ENCODE measurements at regions not wholly inside any gene's neighbourhood (a gene's known extent, or its start where the extent isn't known, plus 50 kb on each side); places are given as distances from the start of the nearest gene placed in this dataset.

DNA sequence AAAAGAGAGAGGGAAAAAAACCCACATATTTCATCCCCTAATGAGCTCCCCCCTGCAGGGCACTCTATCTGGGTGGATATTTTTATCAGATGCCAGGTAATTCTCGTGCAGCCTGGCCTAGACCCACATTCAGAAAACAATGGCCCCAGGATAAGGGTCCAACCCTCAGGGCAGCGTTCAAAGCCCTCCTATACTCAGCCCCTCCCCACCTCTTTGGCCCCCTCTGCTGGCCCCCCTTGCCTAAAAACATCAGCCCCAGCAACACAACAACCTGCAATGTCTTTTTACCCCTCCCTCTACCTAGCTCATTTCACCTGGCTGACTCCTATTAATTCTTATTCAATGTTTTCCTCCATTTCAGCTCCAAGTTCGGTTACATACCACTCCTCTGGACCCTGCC is 145.4 kb upstream of the MED14 start (continued):
- TF ChIP-seq, protein P1, sequence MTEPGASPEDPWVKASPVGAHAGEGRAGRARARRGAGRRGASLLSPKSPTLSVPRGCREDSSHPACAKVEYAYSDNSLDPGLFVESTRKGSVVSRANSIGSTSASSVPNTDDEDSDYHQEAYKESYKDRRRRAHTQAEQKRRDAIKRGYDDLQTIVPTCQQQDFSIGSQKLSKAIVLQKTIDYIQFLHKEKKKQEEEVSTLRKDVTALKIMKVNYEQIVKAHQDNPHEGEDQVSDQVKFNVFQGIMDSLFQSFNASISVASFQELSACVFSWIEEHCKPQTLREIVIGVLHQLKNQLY (CRISPR knock-in tag; IDR thresholded peaks at IDR 0.05): no peak
- TF ChIP-seq, protein P2, sequence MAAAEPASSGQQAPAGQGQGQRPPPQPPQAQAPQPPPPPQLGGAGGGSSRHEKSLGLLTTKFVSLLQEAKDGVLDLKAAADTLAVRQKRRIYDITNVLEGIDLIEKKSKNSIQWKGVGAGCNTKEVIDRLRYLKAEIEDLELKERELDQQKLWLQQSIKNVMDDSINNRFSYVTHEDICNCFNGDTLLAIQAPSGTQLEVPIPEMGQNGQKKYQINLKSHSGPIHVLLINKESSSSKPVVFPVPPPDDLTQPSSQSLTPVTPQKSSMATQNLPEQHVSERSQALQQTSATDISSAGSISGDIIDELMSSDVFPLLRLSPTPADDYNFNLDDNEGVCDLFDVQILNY (CRISPR knock-in tag; IDR thresholded peaks at IDR 0.05): no peak
- TF ChIP-seq, protein P3, sequence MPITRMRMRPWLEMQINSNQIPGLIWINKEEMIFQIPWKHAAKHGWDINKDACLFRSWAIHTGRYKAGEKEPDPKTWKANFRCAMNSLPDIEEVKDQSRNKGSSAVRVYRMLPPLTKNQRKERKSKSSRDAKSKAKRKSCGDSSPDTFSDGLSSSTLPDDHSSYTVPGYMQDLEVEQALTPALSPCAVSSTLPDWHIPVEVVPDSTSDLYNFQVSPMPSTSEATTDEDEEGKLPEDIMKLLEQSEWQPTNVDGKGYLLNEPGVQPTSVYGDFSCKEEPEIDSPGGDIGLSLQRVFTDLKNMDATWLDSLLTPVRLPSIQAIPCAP (CRISPR knock-in tag; IDR thresholded peaks at IDR 0.05): no peak
- no peak for TF ChIP-seq GABPB1 (CRISPR knock-in tag; IDR thresholded peaks at IDR 0.05)
- TF ChIP-seq, protein P4, sequence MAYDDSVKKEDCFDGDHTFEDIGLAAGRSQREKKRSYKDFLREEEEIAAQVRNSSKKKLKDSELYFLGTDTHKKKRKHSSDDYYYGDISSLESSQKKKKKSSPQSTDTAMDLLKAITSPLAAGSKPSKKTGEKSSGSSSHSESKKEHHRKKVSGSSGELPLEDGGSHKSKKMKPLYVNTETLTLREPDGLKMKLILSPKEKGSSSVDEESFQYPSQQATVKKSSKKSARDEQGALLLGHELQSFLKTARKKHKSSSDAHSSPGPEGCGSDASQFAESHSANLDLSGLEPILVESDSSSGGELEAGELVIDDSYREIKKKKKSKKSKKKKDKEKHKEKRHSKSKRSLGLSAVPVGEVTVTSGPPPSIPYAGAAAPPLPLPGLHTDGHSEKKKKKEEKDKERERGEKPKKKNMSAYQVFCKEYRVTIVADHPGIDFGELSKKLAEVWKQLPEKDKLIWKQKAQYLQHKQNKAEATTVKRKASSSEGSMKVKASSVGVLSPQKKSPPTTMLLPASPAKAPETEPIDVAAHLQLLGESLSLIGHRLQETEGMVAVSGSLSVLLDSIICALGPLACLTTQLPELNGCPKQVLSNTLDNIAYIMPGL (CRISPR knock-in tag; IDR thresholded peaks at IDR 0.05): no peak

DNA sequence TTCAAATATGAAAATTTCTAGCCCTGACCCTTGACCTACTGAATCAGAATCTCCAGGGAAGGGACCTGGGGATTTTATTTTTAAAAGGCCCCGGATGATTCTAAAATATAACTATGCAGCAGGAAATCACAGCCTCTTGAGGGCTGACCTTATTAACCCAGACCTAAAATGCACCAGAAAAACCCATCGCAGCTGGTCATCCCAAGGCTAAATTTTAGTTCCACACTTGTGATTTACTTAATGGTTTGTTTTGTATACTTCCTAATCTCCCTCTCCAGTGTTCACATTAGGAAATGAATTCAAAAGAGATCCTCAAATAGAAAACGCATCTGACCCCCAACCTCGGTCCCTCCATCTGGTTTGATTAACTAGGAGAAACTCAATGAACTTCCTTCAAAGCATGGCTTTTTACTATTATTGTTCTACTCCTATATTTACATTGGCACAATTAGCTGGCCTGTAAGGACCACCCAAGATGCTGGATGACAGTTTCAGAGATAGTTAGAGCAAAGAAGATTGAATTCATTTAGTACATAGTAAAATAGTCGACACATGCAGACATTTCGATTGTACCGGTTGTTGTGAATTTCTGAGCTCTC is 147.8 kb upstream of the MED14 start:
- no peaks in the 10 kb centered on the region for H3K36me3 Mint-ChIP-seq
- no peaks in the 10 kb centered on the region; the same call in 1 of the 2 replicates for H3K27me3 Mint-ChIP-seq (ENCODE audit: low read depth)
- peaks cover 9% of the 10 kb centered on the region; the same call in 1 of the 2 replicates for H3K9me3 Mint-ChIP-seq
- no peak overlapping the region for H3K4me3 Mint-ChIP-seq
- CTCF ChIA-PET: no interaction called here
- H3K4me1 Mint-ChIP-seq: peaks cover 40% of the 10 kb centered on the region
- POLR2A ChIA-PET: no interaction called here
- DNase-seq (ENCODE audit: low spot score): no peak
- H3K27ac Mint-ChIP-seq: no peak overlapping the region
- no peak for ATAC-seq
- TF ChIP-seq TP53 (CRISPR knock-in tag; IDR thresholded peaks at IDR 0.05) (no peak), NFE2L1 (CRISPR knock-in tag; IDR thresholded peaks at IDR 0.05) (no peak), ZNF263 (CRISPR knock-in tag; IDR thresholded peaks at IDR 0.05; ENCODE audit: low read depth) (no peak), ZNF317 (CRISPR knock-in tag; IDR thresholded peaks at IDR 0.05; ENCODE audit: borderline replicate concordance, low read depth) (no peak)
- TF ChIP-seq, protein P5, sequence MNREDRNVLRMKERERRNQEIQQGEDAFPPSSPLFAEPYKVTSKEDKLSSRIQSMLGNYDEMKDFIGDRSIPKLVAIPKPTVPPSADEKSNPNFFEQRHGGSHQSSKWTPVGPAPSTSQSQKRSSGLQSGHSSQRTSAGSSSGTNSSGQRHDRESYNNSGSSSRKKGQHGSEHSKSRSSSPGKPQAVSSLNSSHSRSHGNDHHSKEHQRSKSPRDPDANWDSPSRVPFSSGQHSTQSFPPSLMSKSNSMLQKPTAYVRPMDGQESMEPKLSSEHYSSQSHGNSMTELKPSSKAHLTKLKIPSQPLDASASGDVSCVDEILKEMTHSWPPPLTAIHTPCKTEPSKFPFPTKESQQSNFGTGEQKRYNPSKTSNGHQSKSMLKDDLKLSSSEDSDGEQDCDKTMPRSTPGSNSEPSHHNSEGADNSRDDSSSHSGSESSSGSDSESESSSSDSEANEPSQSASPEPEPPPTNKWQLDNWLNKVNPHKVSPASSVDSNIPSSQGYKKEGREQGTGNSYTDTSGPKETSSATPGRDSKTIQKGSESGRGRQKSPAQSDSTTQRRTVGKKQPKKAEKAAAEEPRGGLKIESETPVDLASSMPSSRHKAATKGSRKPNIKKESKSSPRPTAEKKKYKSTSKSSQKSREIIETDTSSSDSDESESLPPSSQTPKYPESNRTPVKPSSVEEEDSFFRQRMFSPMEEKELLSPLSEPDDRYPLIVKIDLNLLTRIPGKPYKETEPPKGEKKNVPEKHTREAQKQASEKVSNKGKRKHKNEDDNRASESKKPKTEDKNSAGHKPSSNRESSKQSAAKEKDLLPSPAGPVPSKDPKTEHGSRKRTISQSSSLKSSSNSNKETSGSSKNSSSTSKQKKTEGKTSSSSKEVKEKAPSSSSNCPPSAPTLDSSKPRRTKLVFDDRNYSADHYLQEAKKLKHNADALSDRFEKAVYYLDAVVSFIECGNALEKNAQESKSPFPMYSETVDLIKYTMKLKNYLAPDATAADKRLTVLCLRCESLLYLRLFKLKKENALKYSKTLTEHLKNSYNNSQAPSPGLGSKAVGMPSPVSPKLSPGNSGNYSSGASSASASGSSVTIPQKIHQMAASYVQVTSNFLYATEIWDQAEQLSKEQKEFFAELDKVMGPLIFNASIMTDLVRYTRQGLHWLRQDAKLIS (CRISPR knock-in tag; IDR thresholded peaks at IDR 0.05; ENCODE audit: borderline replicate concordance): no peak
- TF ChIP-seq, protein P6, sequence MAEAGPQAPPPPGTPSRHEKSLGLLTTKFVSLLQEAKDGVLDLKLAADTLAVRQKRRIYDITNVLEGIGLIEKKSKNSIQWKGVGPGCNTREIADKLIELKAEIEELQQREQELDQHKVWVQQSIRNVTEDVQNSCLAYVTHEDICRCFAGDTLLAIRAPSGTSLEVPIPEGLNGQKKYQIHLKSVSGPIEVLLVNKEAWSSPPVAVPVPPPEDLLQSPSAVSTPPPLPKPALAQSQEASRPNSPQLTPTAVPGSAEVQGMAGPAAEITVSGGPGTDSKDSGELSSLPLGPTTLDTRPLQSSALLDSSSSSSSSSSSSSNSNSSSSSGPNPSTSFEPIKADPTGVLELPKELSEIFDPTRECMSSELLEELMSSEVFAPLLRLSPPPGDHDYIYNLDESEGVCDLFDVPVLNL (CRISPR knock-in tag; IDR thresholded peaks at IDR 0.05; ENCODE audit: borderline replicate concordance, low read depth): no peak
- TF ChIP-seq, protein P3 (CRISPR knock-in tag; IDR thresholded peaks at IDR 0.05): no peak
- TF ChIP-seq, protein P7, sequence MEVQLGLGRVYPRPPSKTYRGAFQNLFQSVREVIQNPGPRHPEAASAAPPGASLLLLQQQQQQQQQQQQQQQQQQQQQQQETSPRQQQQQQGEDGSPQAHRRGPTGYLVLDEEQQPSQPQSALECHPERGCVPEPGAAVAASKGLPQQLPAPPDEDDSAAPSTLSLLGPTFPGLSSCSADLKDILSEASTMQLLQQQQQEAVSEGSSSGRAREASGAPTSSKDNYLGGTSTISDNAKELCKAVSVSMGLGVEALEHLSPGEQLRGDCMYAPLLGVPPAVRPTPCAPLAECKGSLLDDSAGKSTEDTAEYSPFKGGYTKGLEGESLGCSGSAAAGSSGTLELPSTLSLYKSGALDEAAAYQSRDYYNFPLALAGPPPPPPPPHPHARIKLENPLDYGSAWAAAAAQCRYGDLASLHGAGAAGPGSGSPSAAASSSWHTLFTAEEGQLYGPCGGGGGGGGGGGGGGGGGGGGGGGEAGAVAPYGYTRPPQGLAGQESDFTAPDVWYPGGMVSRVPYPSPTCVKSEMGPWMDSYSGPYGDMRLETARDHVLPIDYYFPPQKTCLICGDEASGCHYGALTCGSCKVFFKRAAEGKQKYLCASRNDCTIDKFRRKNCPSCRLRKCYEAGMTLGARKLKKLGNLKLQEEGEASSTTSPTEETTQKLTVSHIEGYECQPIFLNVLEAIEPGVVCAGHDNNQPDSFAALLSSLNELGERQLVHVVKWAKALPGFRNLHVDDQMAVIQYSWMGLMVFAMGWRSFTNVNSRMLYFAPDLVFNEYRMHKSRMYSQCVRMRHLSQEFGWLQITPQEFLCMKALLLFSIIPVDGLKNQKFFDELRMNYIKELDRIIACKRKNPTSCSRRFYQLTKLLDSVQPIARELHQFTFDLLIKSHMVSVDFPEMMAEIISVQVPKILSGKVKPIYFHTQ (CRISPR knock-in tag; IDR thresholded peaks at IDR 0.05): no peak
- TF ChIP-seq, protein P4 (CRISPR knock-in tag; IDR thresholded peaks at IDR 0.05): no peak
- TF ChIP-seq, protein P8, sequence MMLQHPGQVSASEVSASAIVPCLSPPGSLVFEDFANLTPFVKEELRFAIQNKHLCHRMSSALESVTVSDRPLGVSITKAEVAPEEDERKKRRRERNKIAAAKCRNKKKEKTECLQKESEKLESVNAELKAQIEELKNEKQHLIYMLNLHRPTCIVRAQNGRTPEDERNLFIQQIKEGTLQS (CRISPR knock-in tag; conservative IDR thresholded peaks at IDR 0.05): no peak
- TF ChIP-seq, protein P9, sequence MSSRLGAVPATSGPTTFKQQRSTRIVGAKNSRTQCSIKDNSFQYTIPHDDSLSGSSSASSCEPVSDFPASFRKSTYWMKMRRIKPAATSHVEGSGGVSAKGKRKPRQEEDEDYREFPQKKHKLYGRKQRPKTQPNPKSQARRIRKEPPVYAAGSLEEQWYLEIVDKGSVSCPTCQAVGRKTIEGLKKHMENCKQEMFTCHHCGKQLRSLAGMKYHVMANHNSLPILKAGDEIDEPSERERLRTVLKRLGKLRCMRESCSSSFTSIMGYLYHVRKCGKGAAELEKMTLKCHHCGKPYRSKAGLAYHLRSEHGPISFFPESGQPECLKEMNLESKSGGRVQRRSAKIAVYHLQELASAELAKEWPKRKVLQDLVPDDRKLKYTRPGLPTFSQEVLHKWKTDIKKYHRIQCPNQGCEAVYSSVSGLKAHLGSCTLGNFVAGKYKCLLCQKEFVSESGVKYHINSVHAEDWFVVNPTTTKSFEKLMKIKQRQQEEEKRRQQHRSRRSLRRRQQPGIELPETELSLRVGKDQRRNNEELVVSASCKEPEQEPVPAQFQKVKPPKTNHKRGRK (CRISPR knock-in tag; IDR thresholded peaks at IDR 0.05; ENCODE audit: borderline replicate concordance): no peak
